ENCODE measurements at regions not wholly inside any gene's neighbourhood (a gene's known extent, or its start where the extent isn't known, plus 50 kb on each side); places are given as distances from the start of the nearest gene placed in this dataset.

- H3K4me1 ChIP-seq (ENCODE audit: control insufficient read depth, insufficient read depth, low read length, unreplicated experiment): no peaks in the 10 kb centered on the region
These were observed 282.8 kb upstream of the PKN2 start for GRCh38 chr1:88401313-88401712.

GRCh38 chr1:88404582-88404981 lies 279.5 kb upstream of the PKN2 start:
- Histone ChIP-seq H3K4me1 (ENCODE audit: control insufficient read depth, insufficient read depth, low read length, unreplicated experiment) (no peaks in the 10 kb centered on the region), H3K36me3 (ENCODE audit: insufficient read depth, low read length) (no peaks in the 10 kb centered on the region), H3K27ac (ENCODE audit: low read depth, low read length) (no peak overlapping the region), H3K27me3 (ENCODE audit: insufficient read depth, low read length) (no peaks in the 10 kb centered on the region; the same call in 1 of the 2 replicates), H3K79me2 (ENCODE audit: control insufficient read depth, insufficient read depth, low read length, unreplicated experiment) (no peaks in the 10 kb centered on the region), H2AFZ (ENCODE audit: low read length, unreplicated experiment) (no peak overlapping the region), H3K4me3 (ENCODE audit: low read depth, low read length) (no peak overlapping the region)

More at GRCh38 chr1:88401313-88401712, 282.8 kb upstream of the PKN2 start:
- H3K27ac ChIP-seq (ENCODE audit: low read depth, low read length): no peak overlapping the region
- H3K4me3 ChIP-seq (ENCODE audit: low read depth, low read length): no peak overlapping the region
- no peaks in the 10 kb centered on the region for H3K79me2 ChIP-seq (ENCODE audit: control insufficient read depth, insufficient read depth, low read length, unreplicated experiment)
- no peaks in the 10 kb centered on the region for H3K27me3 ChIP-seq (ENCODE audit: insufficient read depth, low read length)
- no peaks in the 10 kb centered on the region for H3K36me3 ChIP-seq (ENCODE audit: insufficient read depth, low read length)
- no peak overlapping the region for H2AFZ ChIP-seq (ENCODE audit: low read length, unreplicated experiment)

GRCh38 chr1:88407248-88407647 lies 276.8 kb upstream of the PKN2 start:
- Histone ChIP-seq H3K27me3 (ENCODE audit: insufficient read depth, low read length) (no peaks in the 10 kb centered on the region; the same call in 1 of the 2 replicates), H2AFZ (ENCODE audit: low read length, unreplicated experiment) (no peak overlapping the region), H3K4me1 (ENCODE audit: control insufficient read depth, insufficient read depth, low read length, unreplicated experiment) (no peaks in the 10 kb centered on the region), H3K4me3 (ENCODE audit: low read depth, low read length) (no peak overlapping the region), H3K27ac (ENCODE audit: low read depth, low read length) (no peak overlapping the region), H3K79me2 (ENCODE audit: control insufficient read depth, insufficient read depth, low read length, unreplicated experiment) (no peaks in the 10 kb centered on the region), H3K36me3 (ENCODE audit: insufficient read depth, low read length) (no peaks in the 10 kb centered on the region)

GRCh38 chr1:88421997-88422396 lies 262.1 kb upstream of the PKN2 start:
- no peak overlapping the region for H2AFZ ChIP-seq (ENCODE audit: low read length, unreplicated experiment)
- H3K4me1 ChIP-seq (ENCODE audit: control insufficient read depth, insufficient read depth, low read length, unreplicated experiment): no peaks in the 10 kb centered on the region
- no peaks in the 10 kb centered on the region for H3K79me2 ChIP-seq (ENCODE audit: control insufficient read depth, insufficient read depth, low read length, unreplicated experiment)
- no peak overlapping the region for H3K4me3 ChIP-seq (ENCODE audit: low read depth, low read length)
- H3K36me3 ChIP-seq (ENCODE audit: insufficient read depth, low read length): no peaks in the 10 kb centered on the region
- H3K27ac ChIP-seq (ENCODE audit: low read depth, low read length): no peak overlapping the region
- H3K27me3 ChIP-seq (ENCODE audit: insufficient read depth, low read length): no peaks in the 10 kb centered on the region

- Histone ChIP-seq H3K27me3 (ENCODE audit: insufficient read depth, low read length) (no peaks in the 10 kb centered on the region), H2AFZ (ENCODE audit: low read length, unreplicated experiment) (no peak overlapping the region), H3K79me2 (ENCODE audit: control insufficient read depth, insufficient read depth, low read length, unreplicated experiment) (no peaks in the 10 kb centered on the region), H3K4me1 (ENCODE audit: control insufficient read depth, insufficient read depth, low read length, unreplicated experiment) (no peaks in the 10 kb centered on the region), H3K27ac (ENCODE audit: low read depth, low read length) (no peak overlapping the region), H3K4me3 (ENCODE audit: low read depth, low read length) (no peak overlapping the region), H3K36me3 (ENCODE audit: insufficient read depth, low read length) (no peaks in the 10 kb centered on the region)
These were observed 250.5 kb upstream of the PKN2 start for GRCh38 chr1:88433556-88433955.

- H3K4me3 ChIP-seq (ENCODE audit: low read depth, low read length): no peak overlapping the region
- no peak overlapping the region for H2AFZ ChIP-seq (ENCODE audit: low read length, unreplicated experiment)
- no peaks in the 10 kb centered on the region for H3K4me1 ChIP-seq (ENCODE audit: control insufficient read depth, insufficient read depth, low read length, unreplicated experiment)
- 0 out of 2 replicates have a peak, but pooled peaks cover 4% of the 10 kb centered on the region for H3K27me3 ChIP-seq (ENCODE audit: insufficient read depth, low read length)
- H3K27ac ChIP-seq (ENCODE audit: low read depth, low read length): no peak overlapping the region
- no peaks in the 10 kb centered on the region for H3K79me2 ChIP-seq (ENCODE audit: control insufficient read depth, insufficient read depth, low read length, unreplicated experiment)
- H3K36me3 ChIP-seq (ENCODE audit: insufficient read depth, low read length): no peaks in the 10 kb centered on the region
These were observed 249.2 kb upstream of the PKN2 start for GRCh38 chr1:88434836-88435235.

GRCh38 chr1:88441022-88441421 lies 243.1 kb upstream of the PKN2 start:
- Histone ChIP-seq H3K4me3 (ENCODE audit: low read depth, low read length) (no peak overlapping the region), H3K4me1 (ENCODE audit: control insufficient read depth, insufficient read depth, low read length, unreplicated experiment) (no peaks in the 10 kb centered on the region), H3K36me3 (ENCODE audit: insufficient read depth, low read length) (no peaks in the 10 kb centered on the region), H3K79me2 (ENCODE audit: control insufficient read depth, insufficient read depth, low read length, unreplicated experiment) (no peaks in the 10 kb centered on the region), H2AFZ (ENCODE audit: low read length, unreplicated experiment) (no peak overlapping the region), H3K27me3 (ENCODE audit: insufficient read depth, low read length) (peaks cover 9% of the 10 kb centered on the region; the same call in 1 of the 2 replicates), H3K27ac (ENCODE audit: low read depth, low read length) (no peak overlapping the region)

GRCh38 chr1:88451856-88452255 lies 232.2 kb upstream of the PKN2 start:
- Histone ChIP-seq H3K4me1 (ENCODE audit: control insufficient read depth, insufficient read depth, low read length, unreplicated experiment) (no peaks in the 10 kb centered on the region), H3K4me3 (ENCODE audit: low read depth, low read length) (no peak overlapping the region), H3K79me2 (ENCODE audit: control insufficient read depth, insufficient read depth, low read length, unreplicated experiment) (no peaks in the 10 kb centered on the region), H3K27me3 (ENCODE audit: insufficient read depth, low read length) (peaks cover 64% of the 10 kb centered on the region), H2AFZ (ENCODE audit: low read length, unreplicated experiment) (no peak overlapping the region), H3K27ac (ENCODE audit: low read depth, low read length) (no peak overlapping the region), H3K36me3 (ENCODE audit: insufficient read depth, low read length) (no peaks in the 10 kb centered on the region)

GRCh38 chr1:88453295-88453694 lies 230.8 kb upstream of the PKN2 start:
- no peaks in the 10 kb centered on the region for H3K79me2 ChIP-seq (ENCODE audit: control insufficient read depth, insufficient read depth, low read length, unreplicated experiment)
- H3K27me3 ChIP-seq (ENCODE audit: insufficient read depth, low read length): peaks cover 59% of the 10 kb centered on the region
- H3K27ac ChIP-seq (ENCODE audit: low read depth, low read length): no peak overlapping the region
- no peak overlapping the region for H3K4me3 ChIP-seq (ENCODE audit: low read depth, low read length)
- no peaks in the 10 kb centered on the region for H3K36me3 ChIP-seq (ENCODE audit: insufficient read depth, low read length)
- no peak overlapping the region for H2AFZ ChIP-seq (ENCODE audit: low read length, unreplicated experiment)
- no peaks in the 10 kb centered on the region for H3K4me1 ChIP-seq (ENCODE audit: control insufficient read depth, insufficient read depth, low read length, unreplicated experiment)

GRCh38 chr1:88454781-88455180 lies 229.3 kb upstream of the PKN2 start:
- Histone ChIP-seq H2AFZ (ENCODE audit: low read length, unreplicated experiment) (no peak overlapping the region), H3K79me2 (ENCODE audit: control insufficient read depth, insufficient read depth, low read length, unreplicated experiment) (no peaks in the 10 kb centered on the region), H3K27ac (ENCODE audit: low read depth, low read length) (no peak overlapping the region), H3K4me1 (ENCODE audit: control insufficient read depth, insufficient read depth, low read length, unreplicated experiment) (no peaks in the 10 kb centered on the region), H3K27me3 (ENCODE audit: insufficient read depth, low read length) (peaks cover 62% of the 10 kb centered on the region), H3K36me3 (ENCODE audit: insufficient read depth, low read length) (no peaks in the 10 kb centered on the region), H3K4me3 (ENCODE audit: low read depth, low read length) (no peak overlapping the region)

GRCh38 chr1:88455621-88456256 lies 228.3 kb upstream of the PKN2 start:
- Histone ChIP-seq H3K4me3 (ENCODE audit: low read depth, low read length) (no peak overlapping the region), H3K27ac (ENCODE audit: low read depth, low read length) (no peak overlapping the region), H3K36me3 (ENCODE audit: insufficient read depth, low read length) (no peaks in the 10 kb centered on the region), H3K27me3 (ENCODE audit: insufficient read depth, low read length) (peaks cover 68% of the 10 kb centered on the region), H2AFZ (ENCODE audit: low read length, unreplicated experiment) (no peak overlapping the region), H3K79me2 (ENCODE audit: control insufficient read depth, insufficient read depth, low read length, unreplicated experiment) (no peaks in the 10 kb centered on the region), H3K4me1 (ENCODE audit: control insufficient read depth, insufficient read depth, low read length, unreplicated experiment) (no peaks in the 10 kb centered on the region)
